ENCODE measurements at regions not wholly inside any gene's neighbourhood (a gene's known extent, or its start where the extent isn't known, plus 50 kb on each side); places are given as distances from the start of the nearest gene placed in this dataset.

DNA sequence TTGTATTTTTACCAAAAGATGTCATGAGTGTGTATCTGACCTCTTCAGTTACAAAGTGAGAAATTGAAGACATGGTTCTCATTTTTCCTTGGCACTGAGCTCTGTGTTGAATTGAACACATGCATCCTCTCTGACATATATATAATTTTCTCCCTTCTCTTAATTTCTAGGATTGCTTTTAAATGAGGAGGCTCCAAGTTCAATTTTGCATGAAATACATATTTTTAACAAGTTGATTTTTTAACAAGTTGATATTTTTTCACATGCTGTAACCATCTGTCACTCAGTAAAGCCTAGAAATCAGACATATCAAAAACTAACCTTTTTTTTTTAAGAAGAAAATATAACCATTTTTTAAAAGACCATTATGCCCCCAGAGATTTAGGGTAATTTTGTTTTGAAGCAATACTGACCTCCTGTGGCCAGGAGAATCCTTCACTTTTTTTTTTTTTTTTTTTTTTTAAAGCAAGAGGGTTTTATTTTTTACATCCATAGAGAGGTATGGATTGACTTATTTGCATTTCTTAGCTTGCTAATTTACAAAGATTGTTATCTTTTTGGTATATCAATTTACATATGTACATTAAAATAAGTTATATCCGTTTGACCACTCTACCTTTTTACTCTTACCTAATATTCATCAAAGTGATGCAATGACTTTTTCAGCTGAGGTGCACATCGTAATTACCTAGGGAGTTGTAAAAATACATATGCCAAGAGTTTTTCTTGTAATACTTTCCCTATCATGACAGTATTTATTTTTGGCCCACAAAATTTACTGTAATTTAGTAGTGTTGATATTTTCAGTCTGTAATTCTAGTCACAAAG, 161.8 kb downstream of the SOCS6 start:
- DNase-seq (ENCODE audit: extremely low read depth in 1 of 2, low read depth in 1 of 2): no peak

DNA sequence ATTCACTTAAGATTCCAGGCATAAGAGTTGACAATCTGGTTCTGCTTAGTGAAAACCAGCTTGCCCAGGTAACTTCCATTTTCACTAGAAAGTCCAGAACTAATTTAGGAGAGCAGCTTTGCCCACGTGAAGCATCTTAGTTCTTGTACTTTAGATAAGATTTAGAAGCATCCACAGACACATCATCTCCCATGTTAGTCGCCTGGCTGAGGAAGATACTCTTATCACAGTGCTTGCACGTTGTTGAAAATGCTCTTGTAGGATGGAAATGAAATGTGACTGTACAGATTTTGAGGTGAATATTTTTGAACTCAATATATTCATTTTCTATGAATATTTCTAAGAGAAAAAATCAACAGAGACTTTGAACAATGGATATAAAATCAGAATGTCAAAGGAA, 159.7 kb downstream of the SOCS6 start:
- no peak for DNase-seq (ENCODE audit: extremely low read depth in 1 of 2, low read depth in 1 of 2)

DNA sequence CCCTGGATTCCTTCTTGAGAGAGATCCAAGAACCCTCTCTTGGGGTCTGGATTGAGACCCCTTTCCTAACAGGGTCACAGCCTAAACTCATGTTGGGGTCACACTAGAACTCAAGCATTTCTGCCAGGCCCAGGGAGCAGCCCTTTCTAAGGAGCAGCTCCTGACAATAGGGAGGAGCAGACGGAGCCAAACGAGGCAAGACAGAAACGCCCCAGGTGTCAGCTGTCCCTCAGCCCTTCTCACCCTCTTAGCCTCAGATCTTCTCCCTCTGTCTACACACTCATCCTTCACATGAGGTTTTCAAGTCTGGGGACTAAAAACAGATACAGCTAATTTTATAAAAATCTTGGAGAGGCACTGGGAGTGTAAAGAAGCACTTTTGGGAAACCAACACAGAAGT, 157.2 kb downstream of the SOCS6 start:
- DNase-seq (ENCODE audit: extremely low read depth in 1 of 2, low read depth in 1 of 2): no peak

DNA sequence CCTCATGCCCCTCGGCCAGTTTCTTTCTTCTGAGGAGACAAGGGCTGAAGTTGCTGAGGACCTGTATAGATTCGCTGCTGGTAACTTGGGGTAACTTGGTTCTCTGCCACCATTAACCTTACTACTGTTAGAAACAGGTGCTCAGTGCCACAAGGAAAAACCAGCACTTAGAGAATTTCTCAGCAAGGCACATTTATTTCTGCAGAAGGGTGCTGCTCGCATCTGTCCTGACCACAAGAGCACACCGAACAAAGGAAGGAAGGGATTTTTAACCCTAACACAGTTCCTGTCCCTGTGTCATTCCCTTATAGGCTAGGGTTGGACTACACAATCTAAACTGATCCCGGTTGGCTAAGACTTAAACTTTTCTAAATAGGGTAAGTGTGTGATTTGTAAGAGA, 154.1 kb downstream of the SOCS6 start:
- no peak for DNase-seq (ENCODE audit: extremely low read depth in 1 of 2, low read depth in 1 of 2)

DNA sequence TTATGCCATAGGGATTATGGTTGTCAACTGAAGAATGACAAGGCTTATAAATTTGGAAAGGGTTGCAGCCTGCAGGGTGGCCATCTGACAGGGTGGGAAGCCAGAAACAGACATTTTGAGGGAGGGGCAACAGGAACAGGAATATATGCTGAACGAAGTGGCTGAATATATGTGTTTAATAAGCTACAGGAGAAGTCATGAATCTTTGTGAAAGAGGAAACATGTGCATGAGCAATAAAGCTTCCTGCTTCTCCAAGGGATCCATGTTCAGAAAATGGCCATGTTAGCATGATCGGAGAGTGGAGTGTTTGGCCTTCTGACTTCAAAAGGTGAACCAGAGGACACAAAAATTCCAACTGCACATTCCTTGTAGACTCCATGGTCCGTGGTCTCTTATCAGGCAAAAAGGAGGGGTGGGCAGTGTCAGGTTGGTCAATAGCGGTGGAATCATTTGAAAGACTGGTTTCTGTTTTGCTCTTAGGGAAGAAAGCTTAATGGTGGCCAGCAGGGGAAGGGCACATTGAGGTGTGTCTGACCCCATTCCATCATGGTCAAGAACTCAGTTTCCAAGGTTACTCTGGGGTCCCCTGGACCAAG, 144.1 kb downstream of the SOCS6 start:
- no peak for DNase-seq (ENCODE audit: extremely low read depth in 1 of 2, low read depth in 1 of 2)

DNA sequence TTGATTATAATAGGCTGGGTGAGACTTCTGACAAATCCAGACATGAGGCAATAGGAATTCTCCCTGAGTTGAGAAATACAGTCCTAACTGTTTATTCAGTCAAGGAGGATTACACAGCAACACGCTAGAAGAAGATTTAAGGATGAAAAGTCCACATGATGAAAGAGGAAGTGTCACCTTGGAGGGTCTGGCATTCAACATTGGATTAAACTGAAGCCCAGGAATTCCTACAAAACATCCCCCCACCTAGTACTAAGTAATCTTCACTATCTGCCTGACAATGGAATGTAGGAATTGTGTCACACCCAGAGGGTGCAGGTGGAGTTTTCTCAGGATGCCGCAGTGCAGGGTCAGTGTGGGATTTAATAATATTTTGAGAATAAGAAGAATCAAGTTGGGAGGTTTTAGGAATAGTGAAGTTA, 142.4 kb downstream of the SOCS6 start:
- no peak for DNase-seq (ENCODE audit: extremely low read depth in 1 of 2, low read depth in 1 of 2)

DNA sequence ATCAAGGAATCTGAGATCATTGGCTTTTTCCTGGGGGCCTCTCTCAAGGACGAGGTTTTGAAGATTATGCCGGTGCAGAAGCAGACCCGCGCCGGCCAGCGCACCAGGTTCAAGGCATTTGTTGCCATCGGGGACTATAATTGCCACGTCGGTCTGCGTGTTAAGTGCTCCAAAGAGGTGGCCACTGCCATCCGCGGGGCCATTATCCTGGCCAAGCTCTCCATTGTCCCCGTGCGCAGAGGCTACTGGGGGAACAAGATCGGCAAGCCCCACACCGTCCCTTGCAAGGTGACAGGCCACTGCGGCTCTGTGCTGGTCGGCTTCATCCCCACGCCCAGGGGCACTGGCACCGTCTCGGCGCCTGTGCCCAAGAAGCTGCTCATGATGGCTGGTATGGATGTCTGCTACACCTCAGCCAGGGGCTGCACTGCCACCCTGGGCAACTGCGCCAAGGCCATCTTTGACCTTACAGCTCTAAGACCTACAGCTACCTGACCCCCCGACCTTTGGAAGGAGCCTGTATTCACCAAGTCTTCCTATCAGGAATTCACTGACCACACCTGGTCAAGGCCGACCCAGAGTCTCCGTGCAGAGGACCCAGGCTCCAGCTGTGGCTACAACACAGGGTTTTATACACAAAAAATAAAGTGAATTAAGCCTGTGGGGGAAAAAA, 141.8 kb downstream of the SOCS6 start:
- no peak for DNase-seq (ENCODE audit: extremely low read depth in 1 of 2, low read depth in 1 of 2)

DNA sequence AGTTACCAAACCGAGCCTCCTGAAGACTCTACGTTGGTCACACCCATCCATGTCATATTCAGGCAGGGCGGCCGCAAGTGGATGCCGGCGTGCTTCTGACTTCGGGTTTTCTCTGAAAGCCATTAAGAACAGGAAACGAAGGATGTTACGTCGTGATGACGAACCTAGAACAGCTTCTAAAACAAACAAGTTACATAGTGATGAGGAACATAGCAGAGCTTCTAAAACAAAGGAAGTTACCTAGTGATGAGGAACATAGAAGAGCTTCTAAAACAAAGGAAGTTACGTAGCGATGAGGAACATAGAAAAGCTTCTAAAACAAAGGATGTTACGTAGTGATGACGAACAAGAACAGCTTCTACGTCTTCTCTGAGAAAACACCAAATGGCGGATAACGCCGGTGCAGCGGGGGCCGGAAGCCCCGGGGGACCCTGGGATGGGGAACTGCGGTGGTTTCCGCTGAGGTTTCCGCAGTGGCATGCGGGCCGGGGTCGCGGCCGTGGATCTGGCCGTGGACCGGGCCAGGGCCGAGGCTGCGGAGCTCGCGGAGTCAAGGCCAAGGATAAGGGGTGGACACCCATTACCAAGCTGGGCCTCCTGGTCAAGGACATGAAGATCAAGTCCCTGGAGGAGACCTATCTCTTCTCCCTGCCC, 141.1 kb downstream of the SOCS6 start:
- no peak for DNase-seq (ENCODE audit: extremely low read depth in 1 of 2, low read depth in 1 of 2)

DNA sequence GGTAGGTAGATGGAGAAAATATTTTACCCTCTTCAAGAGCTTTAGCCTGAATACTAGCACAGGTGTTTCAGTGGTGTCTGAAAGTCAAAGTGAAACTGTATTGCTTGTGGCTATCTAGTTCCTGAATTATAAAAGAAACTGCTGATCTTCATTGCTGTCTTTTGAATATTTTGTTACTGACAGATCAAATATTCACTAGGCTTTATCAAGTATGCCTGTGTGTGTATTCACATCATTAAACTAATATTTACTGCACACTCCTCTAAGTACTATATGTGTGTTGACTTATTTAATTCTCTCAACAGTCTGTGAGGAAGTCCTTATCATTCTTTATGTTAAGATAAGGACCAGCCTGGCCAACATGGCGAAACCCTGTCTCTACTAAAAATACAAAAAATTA, 139.6 kb downstream of the SOCS6 start:
- DNase-seq (ENCODE audit: extremely low read depth in 1 of 2, low read depth in 1 of 2): no peak

DNA sequence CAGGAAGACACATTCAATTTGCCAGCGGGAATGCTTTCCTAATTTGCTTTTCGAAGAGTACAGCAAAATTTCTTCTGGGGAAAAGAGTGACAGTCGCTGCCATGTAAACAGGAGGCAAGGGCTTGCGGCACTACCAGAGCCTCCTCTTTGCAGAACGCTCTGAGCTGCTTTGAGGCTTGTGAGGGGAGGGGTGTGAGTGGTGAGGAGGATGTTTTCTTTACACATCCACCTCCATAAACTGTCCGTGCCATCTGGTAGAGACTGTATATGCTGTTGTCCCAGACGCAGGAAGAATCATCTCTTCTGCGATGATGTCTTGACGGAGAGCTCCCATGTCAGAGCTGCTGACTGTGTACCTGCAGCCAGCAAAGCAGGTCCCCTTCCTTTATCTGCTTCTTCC, 138.0 kb downstream of the SOCS6 start:
- DNase-seq (ENCODE audit: extremely low read depth in 1 of 2, low read depth in 1 of 2): no peak

DNA sequence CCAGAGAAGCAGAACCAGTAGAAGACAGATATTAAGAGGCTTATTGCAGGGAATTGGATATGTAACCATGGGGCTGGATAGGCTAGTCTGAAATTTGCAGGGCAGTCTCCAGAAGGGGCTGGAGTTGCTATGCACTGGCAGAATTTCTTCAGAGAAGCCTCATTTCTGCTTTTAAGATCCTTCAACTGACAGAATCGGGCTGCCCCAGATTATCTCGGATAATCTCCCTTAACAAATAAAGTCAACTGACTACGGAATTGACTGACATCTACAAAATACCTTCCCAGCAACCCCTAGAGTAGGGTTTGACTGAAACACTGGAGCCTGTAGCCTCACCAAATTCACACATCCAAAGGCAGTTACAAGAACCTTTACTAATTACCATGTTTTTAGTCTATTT, 136.4 kb downstream of the SOCS6 start:
- no peak for DNase-seq (ENCODE audit: extremely low read depth in 1 of 2, low read depth in 1 of 2)

DNA sequence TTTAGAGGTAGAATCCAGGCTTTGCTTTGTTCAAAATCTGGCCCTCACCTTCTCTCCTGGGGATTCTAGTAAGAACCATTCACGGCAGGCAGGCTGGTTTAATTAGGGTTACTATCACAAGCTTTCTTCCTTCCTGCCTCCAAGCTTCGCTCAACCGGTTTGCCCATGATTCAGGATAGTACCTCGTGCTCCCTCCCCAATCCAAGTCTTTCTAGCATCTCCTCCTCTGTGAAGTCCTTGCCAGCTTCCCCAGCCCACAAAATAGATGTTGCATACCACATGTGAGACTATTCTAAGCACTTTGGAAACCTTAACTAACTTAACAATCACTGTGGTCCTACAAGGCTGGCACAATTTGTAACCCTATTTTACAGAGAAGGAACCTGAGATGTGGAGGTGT, 135.1 kb downstream of the SOCS6 start:
- DNase-seq (ENCODE audit: extremely low read depth in 1 of 2, low read depth in 1 of 2): no peak

DNA sequence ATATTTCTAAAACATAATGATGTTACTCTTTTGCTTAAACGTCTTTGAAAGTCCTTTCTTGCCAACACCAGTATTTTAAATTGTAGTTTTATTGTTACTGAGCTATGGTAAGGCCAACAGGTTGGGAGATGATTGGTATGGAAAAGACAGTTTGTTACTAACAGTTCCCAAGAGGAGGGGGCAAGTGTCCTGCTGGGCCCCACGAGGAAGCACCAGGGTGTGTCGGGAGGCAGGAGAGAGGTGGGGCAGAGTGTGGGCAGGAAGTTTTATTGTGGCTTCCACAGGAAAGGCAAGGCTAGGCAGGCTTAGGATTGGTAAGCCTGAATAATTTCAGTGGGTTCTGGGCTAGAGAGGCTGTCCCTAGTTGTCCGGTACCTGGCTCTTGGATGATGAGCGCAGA, 134.3 kb downstream of the SOCS6 start:
- DNase-seq (ENCODE audit: extremely low read depth in 1 of 2, low read depth in 1 of 2): no peak

DNA sequence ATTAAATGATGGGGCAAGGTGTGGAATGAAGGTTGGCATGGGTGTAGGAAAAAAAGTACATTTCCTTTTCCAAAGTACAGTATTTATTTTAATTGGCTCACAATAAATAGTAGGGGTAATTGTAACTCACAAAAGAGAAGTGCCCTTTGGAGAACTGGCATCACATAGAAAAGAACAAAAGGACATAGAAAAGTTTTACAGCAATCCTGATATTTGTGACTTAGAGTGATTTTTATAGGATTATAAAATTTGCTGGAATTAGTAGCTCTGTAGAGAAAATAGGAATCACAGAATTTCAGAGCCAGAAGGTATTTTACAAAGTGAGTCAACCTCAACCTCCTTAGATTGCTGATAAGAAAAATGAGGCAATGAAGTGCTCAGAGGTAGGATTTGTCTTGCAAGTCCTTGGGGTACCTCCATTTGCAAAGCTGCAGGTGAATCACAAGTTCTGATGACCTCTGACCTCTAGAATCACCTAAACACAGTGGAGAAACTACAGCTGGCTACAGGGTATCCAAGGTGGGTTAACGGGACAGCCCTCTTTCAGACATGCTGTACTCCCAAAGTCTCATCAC, 133.6 kb downstream of the SOCS6 start:
- DNase-seq (ENCODE audit: extremely low read depth in 1 of 2, low read depth in 1 of 2): no peak

DNA sequence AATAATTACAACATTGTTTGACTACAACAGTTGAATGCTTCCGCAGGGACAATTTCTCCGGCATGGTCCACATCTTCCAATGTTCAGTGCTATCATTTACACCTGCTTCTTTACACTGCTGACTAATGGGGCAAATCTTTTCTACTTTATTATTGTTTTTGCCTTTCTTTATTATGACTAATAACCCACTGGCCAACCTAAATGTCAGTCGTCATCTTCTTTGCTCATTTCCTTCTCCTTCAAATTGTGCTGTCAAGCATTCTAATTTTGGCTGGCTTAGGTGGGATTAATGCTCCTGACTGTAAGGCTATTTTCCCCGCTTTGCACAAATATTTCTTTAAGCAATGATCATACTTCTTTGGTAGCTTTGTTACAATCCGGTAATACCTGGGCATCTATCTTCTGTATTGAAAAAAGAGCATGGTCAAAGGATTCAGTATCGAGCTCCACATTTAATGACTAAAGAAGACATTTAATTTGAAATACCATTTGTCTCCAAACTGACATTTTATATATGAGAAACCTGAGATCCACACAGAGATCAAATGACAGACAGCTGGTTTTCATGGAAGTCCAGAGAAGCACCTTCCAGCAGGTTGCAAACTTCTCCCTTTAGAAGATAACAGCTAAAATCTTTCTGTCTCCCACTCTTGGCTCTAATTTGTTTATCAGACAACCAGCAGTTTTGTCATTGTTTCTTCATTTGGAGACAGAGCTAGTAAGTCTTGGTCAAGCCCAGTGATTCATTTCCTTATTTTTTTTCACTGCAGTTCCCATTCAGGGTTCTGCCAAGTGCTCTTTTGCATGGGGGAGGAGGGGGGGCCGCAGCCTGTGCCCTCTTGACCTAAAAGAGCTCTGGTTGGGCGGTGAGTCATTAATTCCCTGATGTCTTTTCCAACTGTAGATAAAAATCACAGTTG, 132.9 kb downstream of the SOCS6 start:
- no peak for DNase-seq (ENCODE audit: extremely low read depth in 1 of 2, low read depth in 1 of 2)

DNA sequence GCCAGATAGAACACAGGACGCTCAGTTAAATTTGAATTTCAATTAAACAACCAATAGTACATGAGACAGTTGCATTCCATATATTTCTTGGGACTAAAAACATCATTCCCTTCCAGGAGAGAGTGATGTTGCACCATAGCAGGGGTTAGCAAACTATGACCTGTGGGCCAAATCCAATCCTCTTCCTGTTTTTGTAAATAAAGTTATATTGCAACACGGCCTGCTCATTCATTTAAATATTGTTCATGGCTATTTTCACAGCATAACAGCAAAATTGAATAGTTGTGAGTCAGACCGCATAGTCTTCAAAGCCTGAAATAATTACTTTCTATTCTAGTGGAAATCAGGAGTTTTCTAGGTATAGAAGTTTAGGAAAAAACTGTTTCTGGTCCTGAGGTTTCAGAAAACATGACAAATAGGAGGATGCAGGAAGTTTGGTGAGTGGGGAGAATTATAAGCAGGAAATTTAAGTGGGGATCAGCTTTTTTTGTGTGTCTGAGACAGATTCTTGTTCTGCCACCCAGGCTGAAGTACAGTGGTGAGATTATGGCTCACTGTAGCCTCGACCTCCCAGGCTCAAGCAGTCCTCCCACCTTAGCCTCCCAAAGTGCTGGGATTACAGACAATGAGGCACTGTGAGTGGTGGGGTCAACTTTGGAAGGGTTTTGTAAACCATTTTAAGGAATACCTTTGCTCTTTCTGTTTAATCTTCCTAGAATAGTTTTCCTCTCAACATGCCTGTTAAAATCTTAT, 131.5 kb downstream of the SOCS6 start:
- no peak for DNase-seq (ENCODE audit: extremely low read depth in 1 of 2, low read depth in 1 of 2)

DNA sequence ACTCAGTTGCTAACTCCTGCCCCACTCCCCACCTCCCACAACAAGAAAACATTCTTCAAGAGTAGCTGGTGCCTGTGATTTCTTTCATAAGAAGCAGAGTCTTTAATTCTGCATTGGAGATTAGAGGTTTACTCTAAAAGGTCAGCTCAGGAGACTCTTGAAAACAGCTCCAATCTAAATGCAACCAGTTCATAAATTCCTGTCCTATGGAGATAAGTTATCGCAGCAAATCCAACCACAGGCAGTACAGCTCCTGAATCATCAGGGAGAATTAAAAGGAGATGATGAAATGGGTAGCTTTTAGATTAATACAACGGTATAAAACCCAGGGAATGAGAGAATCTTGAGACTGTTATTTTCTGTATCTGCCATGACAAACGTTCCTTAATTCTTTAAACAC, 130.7 kb downstream of the SOCS6 start:
- DNase-seq (ENCODE audit: extremely low read depth in 1 of 2, low read depth in 1 of 2): no peak

DNA sequence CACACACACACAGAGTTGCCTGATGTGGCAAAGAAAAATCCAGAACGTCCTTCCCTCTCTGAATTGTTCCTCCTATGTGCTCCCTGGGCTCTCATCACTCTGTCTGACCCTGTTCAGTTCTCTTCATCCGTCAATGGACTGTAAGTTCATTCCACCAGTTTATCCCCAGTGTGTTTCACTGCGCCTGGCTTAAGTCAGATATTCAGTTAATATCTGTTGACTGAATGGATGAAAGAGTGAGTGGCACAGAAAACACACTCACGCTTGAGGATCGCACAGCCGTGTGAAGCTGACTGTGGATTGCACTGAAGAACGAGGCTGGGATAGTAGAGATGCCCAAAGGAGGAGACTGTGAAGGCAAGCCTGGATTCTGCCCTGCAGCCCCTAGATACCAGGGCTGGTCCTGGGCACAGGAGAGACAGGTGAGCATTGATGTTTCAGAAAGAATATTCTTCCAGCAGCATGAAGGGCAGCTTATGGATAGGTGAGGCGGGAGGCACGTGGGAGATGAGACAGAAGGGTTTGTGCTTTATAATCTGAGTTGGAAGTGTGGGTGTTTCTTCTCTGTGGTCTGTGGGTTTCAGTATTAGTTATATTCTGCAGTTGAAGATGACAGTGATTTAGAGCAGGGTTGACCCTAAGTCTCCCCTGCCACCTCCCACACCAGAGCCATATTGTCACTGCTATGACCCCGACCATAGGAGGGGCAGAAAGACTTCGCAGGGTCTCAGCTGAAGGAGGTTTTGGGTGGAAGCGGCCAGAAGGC, 129.9 kb downstream of the SOCS6 start:
- no peak for DNase-seq (ENCODE audit: extremely low read depth in 1 of 2, low read depth in 1 of 2)

DNA sequence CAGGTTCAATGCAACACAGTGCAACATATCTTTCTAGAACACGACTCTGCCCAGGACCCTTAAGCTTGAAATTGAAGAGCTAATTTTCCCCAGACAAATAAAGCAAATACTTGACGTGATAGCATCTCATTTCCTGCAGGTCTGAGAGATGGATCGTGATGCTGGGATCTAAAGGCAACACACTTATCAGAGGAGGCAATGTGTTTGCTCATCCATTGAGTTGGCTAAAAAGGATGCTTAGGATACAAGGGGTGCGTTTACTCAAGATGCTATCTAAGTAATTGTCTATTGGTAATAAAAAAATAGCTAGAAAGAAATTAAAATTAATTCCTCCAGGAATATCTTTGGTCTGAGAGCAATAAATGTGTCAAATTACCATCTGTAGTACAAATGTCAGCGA, 129.0 kb downstream of the SOCS6 start:
- no peak for DNase-seq (ENCODE audit: extremely low read depth in 1 of 2, low read depth in 1 of 2)

Measured in stimulated activated CD8-positive, alpha-beta memory T cell treated with anti-CD3 and anti-CD28 coated beads, Interleukin-7, amount 100 ng/mL, for 48 hours (primary cell).